ENCODE measurements at regions not wholly inside any gene's neighbourhood (a gene's known extent, or its start where the extent isn't known, plus 50 kb on each side); places are given as distances from the start of the nearest gene placed in this dataset.
"Not testable (repeated sequence)": the region's sequence is repeated elsewhere in the genome, so short reads cannot be mapped to it uniquely, and the experiment has no call there.

GRCh38 chr22:25417826-25418225 lies 146.6 kb upstream of the GRK3 start:
- DNase-seq (ENCODE audit: low read depth in 2 of 2) = not testable (repeated sequence)

- no peak for DNase-seq (ENCODE audit: low read depth in 2 of 2)
Measured at GRCh38 chr22:25419247-25420113, 145.0 kb upstream of the GRK3 start.

GRCh38 chr22:25420114-25420441 lies 144.4 kb upstream of the GRK3 start:
- not testable (repeated sequence) for DNase-seq (ENCODE audit: low read depth in 2 of 2)

DNA sequence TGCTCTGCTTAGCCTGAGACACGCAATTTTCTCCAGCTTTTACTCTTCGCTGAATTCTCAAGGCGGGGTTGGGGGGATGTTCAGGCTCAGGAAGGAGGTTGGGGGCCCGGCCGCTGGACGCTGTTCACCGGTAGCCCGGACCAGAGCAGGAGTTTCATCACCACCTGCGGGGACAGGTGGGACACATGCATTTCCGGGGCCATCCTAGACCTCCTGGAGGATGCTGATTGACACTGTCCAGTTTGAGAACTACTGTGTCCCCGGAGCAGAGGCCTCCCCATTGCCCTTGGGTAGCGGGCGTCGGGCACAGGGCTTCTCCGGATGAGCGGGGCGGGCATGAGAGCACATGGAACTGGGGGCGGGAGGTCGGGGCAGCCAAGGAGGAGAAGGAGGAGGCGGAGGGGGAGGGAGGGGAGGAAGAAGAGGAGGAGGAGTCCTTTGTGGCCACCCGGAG lies 144.0 kb upstream of the GRK3 start:
- no peak for DNase-seq (ENCODE audit: low read depth in 2 of 2)

- no peak for DNase-seq (ENCODE audit: low read depth in 2 of 2)
Measured at GRCh38 chr22:25420925-25421904, 143.3 kb upstream of the GRK3 start.

- DNase-seq (ENCODE audit: low read depth in 2 of 2) = not testable (repeated sequence)
Measured at GRCh38 chr22:25426530-25427308, 137.8 kb upstream of the GRK3 start.

- not testable (repeated sequence) for DNase-seq (ENCODE audit: low read depth in 2 of 2)
Measured at GRCh38 chr22:25431637-25432342, 132.7 kb upstream of the GRK3 start.

DNA sequence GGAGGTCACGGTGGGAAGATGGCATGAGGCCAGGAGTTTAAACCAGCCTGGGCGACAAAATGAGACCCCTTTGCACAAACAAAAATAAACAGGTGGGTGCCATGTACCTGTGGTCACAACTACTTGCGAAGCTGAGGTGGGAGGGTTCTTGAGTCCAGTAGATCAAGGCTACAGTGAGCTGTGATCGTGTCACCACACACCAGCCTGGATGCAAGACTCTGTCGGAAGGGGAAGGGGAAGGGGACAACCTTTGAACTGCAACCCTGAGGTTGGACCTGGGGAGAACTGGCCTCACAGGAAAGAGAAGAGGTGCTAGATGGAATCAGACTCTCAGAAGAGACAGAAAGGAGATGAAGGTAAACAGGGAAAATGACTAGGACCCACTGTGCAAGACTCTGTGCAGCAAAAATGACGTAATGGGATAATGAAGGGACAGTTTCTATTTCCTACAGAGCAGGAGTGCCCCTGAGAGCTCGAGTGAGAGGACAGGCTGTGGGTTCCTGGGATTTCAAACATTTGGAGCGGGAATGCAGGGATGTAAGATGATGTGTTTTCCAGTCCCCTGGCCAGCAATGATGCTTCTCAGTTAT lies 131.0 kb upstream of the GRK3 start:
- not testable (repeated sequence) for DNase-seq (ENCODE audit: low read depth in 2 of 2)

GRCh38 chr22:25437414-25438160 lies 126.9 kb upstream of the GRK3 start:
- no peak for DNase-seq (ENCODE audit: low read depth in 2 of 2)

DNA sequence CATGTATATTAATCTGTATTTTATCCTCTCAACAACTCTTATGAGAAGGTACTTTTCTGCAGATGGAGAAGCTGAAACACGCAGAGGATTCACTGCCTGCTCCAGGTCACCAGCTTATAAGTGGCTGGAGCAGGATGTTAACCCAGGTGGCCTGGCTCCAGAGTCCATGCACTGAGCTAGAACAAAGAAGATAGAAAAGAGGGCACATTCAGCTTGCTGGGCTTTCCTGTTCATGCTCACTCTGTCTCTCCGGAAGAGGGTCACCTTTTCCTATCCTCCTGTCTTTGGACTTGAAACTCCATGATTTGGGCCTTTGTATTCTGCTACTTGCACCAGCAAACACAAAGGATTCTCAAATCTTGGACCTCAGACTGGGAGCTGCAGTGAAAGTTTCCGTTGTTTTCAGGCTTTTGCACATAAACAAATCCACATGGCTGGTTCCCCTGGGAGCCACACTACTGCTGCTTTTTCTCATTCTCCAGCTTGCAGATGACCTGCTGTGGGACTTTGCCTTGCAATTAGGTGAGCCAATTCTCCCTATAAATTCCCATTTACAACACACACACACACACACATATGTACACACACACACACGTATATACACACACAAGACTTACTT lies 117.3 kb upstream of the GRK3 start:
- DNase-seq (ENCODE audit: low read depth in 2 of 2) = no peak

GRCh38 chr22:25447686-25448434 lies 116.6 kb upstream of the GRK3 start:
- peak; percentile 86 to 90 for DNase-seq (ENCODE audit: low read depth in 2 of 2)

GRCh38 chr22:25448435-25449051 lies 115.9 kb upstream of the GRK3 start:
- no peak for DNase-seq (ENCODE audit: low read depth in 2 of 2)

DNA sequence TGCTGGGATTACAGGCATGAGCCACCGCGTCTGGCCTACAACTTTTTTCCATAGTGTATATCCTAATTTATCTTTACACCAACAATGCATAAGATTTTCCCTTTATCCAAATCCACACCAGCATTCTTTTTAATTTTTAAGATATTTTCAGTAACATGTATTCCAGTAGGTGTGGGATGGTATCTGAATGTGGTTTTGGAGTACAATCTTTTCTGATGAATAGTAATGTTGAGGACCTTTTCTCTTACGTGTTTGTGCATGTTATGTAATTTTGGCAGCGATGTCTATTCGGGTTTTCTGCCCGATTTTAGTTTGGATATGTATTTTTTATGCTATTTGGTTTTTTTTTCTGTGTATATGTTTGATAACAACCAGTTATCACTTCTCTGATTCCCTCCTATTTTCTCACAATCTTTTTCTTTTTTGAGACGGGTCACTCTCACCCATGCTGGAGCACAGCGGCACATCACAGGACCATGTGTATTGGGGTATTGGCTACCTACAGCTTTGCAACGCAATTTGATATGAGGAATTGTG lies 114.6 kb upstream of the GRK3 start:
- no peak for DNase-seq (ENCODE audit: low read depth in 2 of 2)

DNA sequence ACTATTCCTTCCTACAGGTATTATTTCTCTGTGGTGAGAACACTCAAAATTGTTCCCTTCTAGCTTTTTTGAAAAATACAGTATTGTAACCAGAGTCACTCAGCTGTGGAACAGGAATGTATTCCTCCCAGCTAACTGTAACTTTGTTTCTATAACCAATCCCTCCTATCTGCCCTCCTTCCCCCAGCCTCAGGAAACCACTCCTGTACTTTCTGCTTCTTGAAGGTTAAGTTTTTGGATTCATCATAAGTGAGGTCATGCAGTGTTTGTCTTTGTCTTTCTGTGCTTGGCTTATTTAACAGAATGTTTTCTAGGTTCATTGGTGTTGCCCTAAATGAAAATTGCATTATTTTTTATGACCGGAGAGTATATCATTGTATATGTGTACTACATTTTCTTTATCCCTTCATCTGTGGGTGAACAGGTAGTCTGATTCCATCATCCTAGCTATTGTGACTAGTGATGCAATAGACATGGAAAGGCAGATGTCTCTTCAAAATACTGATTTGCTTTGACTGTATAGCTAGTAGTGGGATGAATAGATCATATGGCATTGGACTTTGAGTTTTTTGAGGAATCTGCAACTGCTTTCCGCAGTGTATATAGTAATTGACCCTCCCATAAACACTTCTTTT lies 112.9 kb upstream of the GRK3 start:
- DNase-seq (ENCODE audit: low read depth in 2 of 2) = no peak

DNA sequence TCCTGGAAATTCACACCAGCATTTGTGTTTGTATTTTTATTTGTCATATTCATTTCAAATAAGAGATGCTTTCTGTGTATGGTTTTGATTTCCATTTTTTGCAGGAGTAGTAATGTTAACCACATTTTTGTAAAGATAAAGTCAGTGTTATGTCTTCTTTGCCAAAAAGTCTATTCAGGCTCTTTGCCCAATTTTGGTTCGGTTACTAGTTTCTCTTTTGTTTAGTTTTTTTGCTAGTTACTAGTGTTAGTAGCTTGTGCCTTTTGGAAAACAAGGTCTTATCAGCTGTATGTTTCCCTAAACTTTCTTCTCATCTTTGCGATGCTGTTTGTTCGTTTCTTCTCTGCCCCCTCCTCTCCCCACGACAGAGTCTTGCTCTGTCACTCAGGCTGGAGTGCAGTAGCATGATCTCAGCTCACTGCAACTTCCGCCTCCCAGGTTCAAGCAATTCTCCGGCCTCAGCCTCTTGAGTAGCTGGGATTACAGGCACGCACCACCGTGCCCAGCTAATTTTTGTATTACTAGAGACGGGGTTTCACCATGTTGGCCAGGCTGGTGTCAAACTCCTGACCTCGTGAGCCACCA lies 112.3 kb upstream of the GRK3 start:
- DNase-seq (ENCODE audit: low read depth in 2 of 2) = no peak

DNA sequence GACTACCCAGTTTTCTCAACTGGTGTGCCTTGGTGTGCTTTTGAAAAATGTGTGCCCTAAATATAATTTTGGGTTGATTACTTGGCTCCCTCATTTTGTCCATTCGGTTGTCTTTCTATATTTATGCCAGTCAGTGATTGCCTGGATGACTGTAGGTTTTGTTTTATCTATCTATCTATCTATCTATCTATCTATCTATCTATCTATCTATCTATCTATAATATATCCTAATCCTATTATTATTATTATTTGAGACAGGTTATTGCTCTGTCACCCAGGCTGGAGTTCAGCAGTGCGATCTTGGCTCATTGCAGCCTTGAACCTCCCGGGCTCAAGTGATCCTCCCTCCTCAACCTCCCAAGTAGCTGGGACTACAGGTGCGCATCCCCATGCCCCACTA lies 111.4 kb upstream of the GRK3 start:
- no peak for DNase-seq (ENCODE audit: low read depth in 2 of 2)

DNA sequence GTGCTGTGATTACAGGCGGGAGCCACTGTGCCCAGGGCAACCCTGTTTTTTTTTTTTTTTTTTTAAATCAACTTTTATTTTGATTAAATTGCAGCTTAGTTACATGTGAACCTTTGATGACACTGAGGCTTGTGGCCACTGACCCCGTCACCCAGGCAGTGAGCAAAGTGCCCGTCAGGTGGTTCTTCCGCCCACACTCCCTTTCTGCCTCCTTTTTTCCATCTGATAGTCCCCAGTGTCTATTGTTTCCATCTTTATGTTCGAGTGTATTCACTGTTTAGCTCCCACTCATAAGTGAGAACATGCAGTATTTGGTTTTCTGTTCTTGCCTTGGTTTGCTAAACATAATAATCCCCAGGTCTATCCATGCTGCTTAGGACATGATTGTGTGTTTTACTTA lies 110.9 kb upstream of the GRK3 start:
- DNase-seq (ENCODE audit: low read depth in 2 of 2) = peak in 1 of 2 donors; percentile 9

Measured in stimulated activated CD4-positive, alpha-beta T cell treated with anti-CD3 and anti-CD28 coated beads, Interleukin-4, amount 100 ng/mL, for 48 hours (primary cell).